ENCODE measurements at regions not wholly inside any gene's neighbourhood (a gene's known extent, or its start where the extent isn't known, plus 50 kb on each side); places are given as distances from the start of the nearest gene placed in this dataset.

DNA sequence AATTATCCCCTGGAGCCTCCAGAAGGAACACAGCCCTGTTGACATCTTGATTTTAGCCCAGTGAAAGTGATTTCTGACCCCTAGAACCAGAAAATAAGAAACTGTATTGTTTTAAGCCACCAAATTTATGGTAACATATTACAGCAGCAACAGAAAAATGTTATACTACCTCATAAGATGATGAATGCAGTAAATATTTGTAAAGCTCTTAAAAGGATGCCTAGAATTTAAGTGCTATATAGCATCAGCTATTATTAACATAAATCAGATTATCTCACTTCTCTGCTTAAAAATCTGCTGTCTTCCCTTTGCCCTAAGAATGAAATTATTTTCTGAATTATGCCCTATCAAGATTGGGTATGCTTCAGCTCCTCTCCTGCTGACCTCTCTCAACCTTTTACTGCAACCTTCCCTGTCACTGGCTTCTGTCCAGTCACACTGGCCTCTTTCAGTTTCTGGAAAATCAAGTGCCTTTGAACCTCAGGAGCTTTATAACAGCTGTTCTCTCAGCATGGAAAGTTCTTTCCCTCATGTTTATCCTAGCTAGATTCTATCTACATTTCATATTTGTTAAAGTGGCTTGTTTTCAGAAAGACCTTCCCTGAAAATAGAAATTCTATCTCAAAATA is 78.9 kb downstream of the GPR37 start:
- DNase-seq (ENCODE audit: low spot score) (no peak), ATAC-seq (no peak), FAIRE-seq (no peak)
- H3K9ac ChIP-seq (ENCODE audit: insufficient read depth, low read depth, low read length) = no peak overlapping the region
- CTCF ChIA-PET (ENCODE audit: low intra/inter-chr PET ratio, low total read pairs) = no interaction called here
- H3K4me1 ChIP-seq (ENCODE audit: insufficient read depth, low read length) = no peaks in the 10 kb centered on the region
- H3K4me3 ChIP-seq (replicated peaks in 1 of 3; ENCODE audit: insufficient read depth in 1 of 3, low read depth in 2 of 3, low read length in 3 of 3) = no peak overlapping the region
- no TSS peak for BruUV-seq (replicated peaks)
- TF ChIP-seq, protein P1, sequence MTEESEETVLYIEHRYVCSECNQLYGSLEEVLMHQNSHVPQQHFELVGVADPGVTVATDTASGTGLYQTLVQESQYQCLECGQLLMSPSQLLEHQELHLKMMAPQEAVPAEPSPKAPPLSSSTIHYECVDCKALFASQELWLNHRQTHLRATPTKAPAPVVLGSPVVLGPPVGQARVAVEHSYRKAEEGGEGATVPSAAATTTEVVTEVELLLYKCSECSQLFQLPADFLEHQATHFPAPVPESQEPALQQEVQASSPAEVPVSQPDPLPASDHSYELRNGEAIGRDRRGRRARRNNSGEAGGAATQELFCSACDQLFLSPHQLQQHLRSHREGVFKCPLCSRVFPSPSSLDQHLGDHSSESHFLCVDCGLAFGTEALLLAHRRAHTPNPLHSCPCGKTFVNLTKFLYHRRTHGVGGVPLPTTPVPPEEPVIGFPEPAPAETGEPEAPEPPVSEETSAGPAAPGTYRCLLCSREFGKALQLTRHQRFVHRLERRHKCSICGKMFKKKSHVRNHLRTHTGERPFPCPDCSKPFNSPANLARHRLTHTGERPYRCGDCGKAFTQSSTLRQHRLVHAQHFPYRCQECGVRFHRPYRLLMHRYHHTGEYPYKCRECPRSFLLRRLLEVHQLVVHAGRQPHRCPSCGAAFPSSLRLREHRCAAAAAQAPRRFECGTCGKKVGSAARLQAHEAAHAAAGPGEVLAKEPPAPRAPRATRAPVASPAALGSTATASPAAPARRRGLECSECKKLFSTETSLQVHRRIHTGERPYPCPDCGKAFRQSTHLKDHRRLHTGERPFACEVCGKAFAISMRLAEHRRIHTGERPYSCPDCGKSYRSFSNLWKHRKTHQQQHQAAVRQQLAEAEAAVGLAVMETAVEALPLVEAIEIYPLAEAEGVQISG (CRISPR knock-in tag; IDR thresholded peaks at IDR 0.05) = no peak
- no peak for TF ChIP-seq ZSCAN25 (CRISPR knock-in tag; IDR thresholded peaks at IDR 0.05)
- TF ChIP-seq, protein P2, sequence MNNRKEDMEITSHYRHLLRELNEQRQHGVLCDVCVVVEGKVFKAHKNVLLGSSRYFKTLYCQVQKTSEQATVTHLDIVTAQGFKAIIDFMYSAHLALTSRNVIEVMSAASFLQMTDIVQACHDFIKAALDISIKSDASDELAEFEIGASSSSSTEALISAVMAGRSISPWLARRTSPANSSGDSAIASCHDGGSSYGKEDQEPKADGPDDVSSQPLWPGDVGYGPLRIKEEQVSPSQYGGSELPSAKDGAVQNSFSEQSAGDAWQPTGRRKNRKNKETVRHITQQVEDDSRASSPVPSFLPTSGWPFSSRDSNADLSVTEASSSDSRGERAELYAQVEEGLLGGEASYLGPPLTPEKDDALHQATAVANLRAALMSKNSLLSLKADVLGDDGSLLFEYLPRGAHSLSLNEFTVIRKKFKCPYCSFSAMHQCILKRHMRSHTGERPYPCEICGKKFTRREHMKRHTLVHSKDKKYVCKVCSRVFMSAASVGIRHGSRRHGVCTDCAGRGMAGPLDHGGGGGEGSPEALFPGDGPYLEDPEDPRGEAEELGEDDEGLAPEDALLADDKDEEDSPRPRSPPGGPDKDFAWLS (CRISPR knock-in tag; IDR thresholded peaks at IDR 0.05; ENCODE audit: borderline replicate concordance) = no peak
- no peak for TF ChIP-seq SIN3A (IDR thresholded peaks at IDR 0.05; ENCODE audit: borderline replicate concordance, low read depth, low read length)
- TF ChIP-seq, protein P3, sequence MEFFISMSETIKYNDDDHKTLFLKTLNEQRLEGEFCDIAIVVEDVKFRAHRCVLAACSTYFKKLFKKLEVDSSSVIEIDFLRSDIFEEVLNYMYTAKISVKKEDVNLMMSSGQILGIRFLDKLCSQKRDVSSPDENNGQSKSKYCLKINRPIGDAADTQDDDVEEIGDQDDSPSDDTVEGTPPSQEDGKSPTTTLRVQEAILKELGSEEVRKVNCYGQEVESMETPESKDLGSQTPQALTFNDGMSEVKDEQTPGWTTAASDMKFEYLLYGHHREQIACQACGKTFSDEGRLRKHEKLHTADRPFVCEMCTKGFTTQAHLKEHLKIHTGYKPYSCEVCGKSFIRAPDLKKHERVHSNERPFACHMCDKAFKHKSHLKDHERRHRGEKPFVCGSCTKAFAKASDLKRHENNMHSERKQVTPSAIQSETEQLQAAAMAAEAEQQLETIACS (CRISPR knock-in tag; IDR thresholded peaks at IDR 0.05) = no peak
- TF ChIP-seq ZNF430 (CRISPR knock-in tag; IDR thresholded peaks at IDR 0.05) = no peak
- no peak for TF ChIP-seq SRSF4 (IDR thresholded peaks at IDR 0.05; ENCODE audit: low read depth, low read length, poor library complexity, severe bottlenecking)
- TF ChIP-seq ZNF562 (CRISPR knock-in tag; IDR thresholded peaks at IDR 0.05; ENCODE audit: borderline replicate concordance) = no peak
- TF ChIP-seq GABPA (IDR thresholded peaks at IDR 0.05; ENCODE audit: low read depth, low read length) = no peak
- TF ChIP-seq GABPA (CRISPR knock-in tag; IDR thresholded peaks at IDR 0.05; ENCODE audit: low read depth) = no peak
- TF ChIP-seq, protein P4, sequence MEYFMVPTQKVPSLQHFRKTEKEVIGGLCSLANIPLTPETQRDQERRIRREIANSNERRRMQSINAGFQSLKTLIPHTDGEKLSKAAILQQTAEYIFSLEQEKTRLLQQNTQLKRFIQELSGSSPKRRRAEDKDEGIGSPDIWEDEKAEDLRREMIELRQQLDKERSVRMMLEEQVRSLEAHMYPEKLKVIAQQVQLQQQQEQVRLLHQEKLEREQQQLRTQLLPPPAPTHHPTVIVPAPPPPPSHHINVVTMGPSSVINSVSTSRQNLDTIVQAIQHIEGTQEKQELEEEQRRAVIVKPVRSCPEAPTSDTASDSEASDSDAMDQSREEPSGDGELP (IDR thresholded peaks at IDR 0.05; ENCODE audit: borderline replicate concordance, low read depth) = no peak
- intact Hi-C loops (cut with micrococcal nuclease; ENCODE audit: unreplicated experiment) = no loop called here
- no peak overlapping the region for H3K27ac ChIP-seq (ENCODE audit: extremely low read length, insufficient read depth, low read length)
- H2AFZ ChIP-seq (ENCODE audit: low read length) = no peak overlapping the region
- H3K9me3 ChIP-seq (ENCODE audit: low read length) = no peaks in the 10 kb centered on the region
- no peaks in the 10 kb centered on the region; the same call in 1 of the 2 replicates for H4K20me1 ChIP-seq (ENCODE audit: insufficient read depth, low read length)
- in situ Hi-C loops (cut with HindIII; ENCODE audit: extremely low pct_ligation_motif_present, low pct_unique_long_range_greater_than_20kb) = no loop called here
- no peaks in the 10 kb centered on the region for H3K36me3 ChIP-seq (replicated peaks in 1 of 2; ENCODE audit: control insufficient read depth in 1 of 2, insufficient read depth in 2 of 2, low read length in 2 of 2)
- POLR2A ChIA-PET = no interaction called here
- no peaks in the 10 kb centered on the region for H3K79me2 ChIP-seq (ENCODE audit: insufficient read depth, low read length)
- H3K4me2 ChIP-seq (ENCODE audit: low read depth, low read length) = no peak overlapping the region
- H3K27me3 ChIP-seq (ENCODE audit: control insufficient read depth in 1 of 2, insufficient read depth in 2 of 2, low read length in 2 of 2) = no peaks in the 10 kb centered on the region
